ENCODE measurements at regions not wholly inside any gene's neighbourhood (a gene's known extent, or its start where the extent isn't known, plus 50 kb on each side); places are given as distances from the start of the nearest gene placed in this dataset.

DNA sequence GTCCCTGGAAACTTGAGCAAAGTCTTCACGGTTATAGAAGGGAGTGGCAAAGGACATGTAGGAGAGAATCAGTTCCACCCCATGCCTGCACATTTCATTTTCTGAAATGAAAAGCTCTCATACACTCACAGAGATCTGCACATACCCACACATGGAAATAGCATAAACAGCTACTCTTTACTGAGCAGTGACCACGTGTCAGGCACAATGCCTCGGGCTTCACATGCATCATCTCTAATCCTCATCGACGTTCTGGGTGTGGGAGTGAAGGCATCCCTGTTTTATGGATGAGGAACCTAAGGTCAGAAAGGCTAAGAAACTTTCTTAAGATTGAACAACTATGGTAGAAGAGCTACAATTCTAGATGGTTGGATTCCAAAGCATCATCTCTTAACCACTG, 198.8 kb downstream of the DAD1 start:
- H2AFZ ChIP-seq (ENCODE audit: low read length) = no peak overlapping the region
- TF ChIP-seq BRCA1 (IDR thresholded peaks at IDR 0.05; ENCODE audit: low read depth, low read length) = no peak
- TF ChIP-seq, protein P1, sequence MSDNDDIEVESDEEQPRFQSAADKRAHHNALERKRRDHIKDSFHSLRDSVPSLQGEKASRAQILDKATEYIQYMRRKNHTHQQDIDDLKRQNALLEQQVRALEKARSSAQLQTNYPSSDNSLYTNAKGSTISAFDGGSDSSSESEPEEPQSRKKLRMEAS (IDR thresholded peaks at IDR 0.05) = no peak
- TF ChIP-seq KDM1A (IDR thresholded peaks at IDR 0.05; ENCODE audit: borderline replicate concordance, low read length) = no peak
- no peak for TF ChIP-seq SP4 (IDR thresholded peaks at IDR 0.05; ENCODE audit: low read length)
- no peak for TF ChIP-seq HDAC6 (IDR thresholded peaks at IDR 0.05; ENCODE audit: low read depth, low read length)
- no peak for TF ChIP-seq ASH2L (IDR thresholded peaks at IDR 0.05; ENCODE audit: low read length)
- no peak for TF ChIP-seq CHD2 (IDR thresholded peaks at IDR 0.05; ENCODE audit: low read length)
- TF ChIP-seq TEAD4 (IDR thresholded peaks at IDR 0.05; ENCODE audit: low read depth, low read length) = no peak
- TF ChIP-seq POLR2AphosphoS5 (IDR thresholded peaks at IDR 0.05; ENCODE audit: low read depth, low read length) = no peak
- TF ChIP-seq KDM5A (IDR thresholded peaks at IDR 0.05; ENCODE audit: low read length) = no peak
- TF ChIP-seq SRF (IDR thresholded peaks at IDR 0.05; ENCODE audit: low read depth, low read length) = no peak
- no peak for TF ChIP-seq EZH2 (IDR thresholded peaks at IDR 0.05; ENCODE audit: low read depth, low read length, severe bottlenecking)
- TF ChIP-seq POLR2A (IDR thresholded peaks at IDR 0.05; ENCODE audit: control extremely low read depth in 1 of 2, low read depth in 2 of 2, low read length in 2 of 2) = no peak
- TF ChIP-seq NANOG (IDR thresholded peaks at IDR 0.05; ENCODE audit: insufficient read depth, low read depth, low read length, poor library complexity, severe bottlenecking) = no peak
- no peak for TF ChIP-seq EGR1 (IDR thresholded peaks at IDR 0.05; ENCODE audit: borderline replicate concordance, low read depth, low read length)
- TF ChIP-seq SIX5 (IDR thresholded peaks at IDR 0.05; ENCODE audit: low read depth, low read length) = no peak
- TF ChIP-seq RXRA (IDR thresholded peaks at IDR 0.05; ENCODE audit: insufficient read depth, low read depth, low read length) = no peak

More for the DNA sequence above, 198.8 kb downstream of the DAD1 start:
- ChIA-PET POLR2A (ENCODE audit: partially characterized antibody) (interaction anchor here (0.9 kb wide), 1 partner anchor 106 kb away, joined by 3 read pairs; no protein-coding TSS in a partner anchor), CTCF (ENCODE audit: partially characterized antibody) (interaction anchor here (0.6 to 8.1 kb wide), 41 partner anchors 9 to 509 kb away, joined by 3 to 142 read pairs (median 4); partner anchors contain the start of gene MMP14)
- no peak overlapping the region for H3K4me2 ChIP-seq (ENCODE audit: insufficient read depth in 1 of 2, low read depth in 2 of 2, low read length in 2 of 2)
- H2BK5ac ChIP-seq (ENCODE audit: low read depth, low read length) = no peak overlapping the region
- FAIRE-seq (no peak), DNase-seq (ENCODE audit: low read depth in 1 of 2, low spot score in 2 of 2) (no peak)
- H3K23me2 ChIP-seq (ENCODE audit: low read depth, low read length) = no peaks in the 10 kb centered on the region
- H3K18ac ChIP-seq (ENCODE audit: extremely low read depth, low read length) = no peak overlapping the region
- no peak overlapping the region for H3K14ac ChIP-seq (ENCODE audit: insufficient read length)
- H2AK5ac ChIP-seq (ENCODE audit: low read depth, low read length) = no peak overlapping the region; the same call in 1 of the 2 replicates
- WGBS, 2 experiments (ENCODE audit: extremely low coverage in 1 of 2, insufficient coverage in 1 of 2, insufficient read length in 1 of 2, insufficient replicate concordance in 2 of 2, low coverage in 1 of 2, low lambda C conversion rate in 2 of 2, missing lambda C conversion rate in 1 of 2) = 89% methylated on average over 5 of the region's 5 CpGs; no CpG with 5 or more reads in 1 of the 2 experiments
- H3K27me3 ChIP-seq (replicated peaks in 1 of 4; ENCODE audit: control insufficient read depth in 3 of 4, extremely low read depth in 1 of 4, insufficient read depth in 3 of 4, low read length in 3 of 4) = no peaks in the 10 kb centered on the region
- no peak overlapping the region for H4K8ac ChIP-seq (ENCODE audit: extremely low read depth, insufficient read depth, low read length)
- H2BK120ac ChIP-seq (replicated peaks; ENCODE audit: low read depth, low read length) = no peak overlapping the region
- no peak overlapping the region for H3K4ac ChIP-seq (replicated peaks; ENCODE audit: insufficient read length, low read depth, low read length)
- no peak overlapping the region for H3K9ac ChIP-seq (replicated peaks in 1 of 4; ENCODE audit: extremely low read depth in 1 of 4, low read depth in 3 of 4, low read length in 3 of 4)
- H2BK20ac ChIP-seq (ENCODE audit: low read length) = no peak overlapping the region
- no peak overlapping the region for H4K5ac ChIP-seq (ENCODE audit: insufficient read length, low read depth, low read length)
- H2BK12ac ChIP-seq (ENCODE audit: low read depth, low read length) = no peak overlapping the region
- H3K27ac ChIP-seq (ENCODE audit: low read depth, low read length) = no peak overlapping the region
- H3K79me2 ChIP-seq (ENCODE audit: control insufficient read depth in 1 of 2, insufficient read depth in 2 of 2, low read length in 2 of 2) = no peaks in the 10 kb centered on the region
- H3K4me1 ChIP-seq (replicated peaks in 1 of 4; ENCODE audit: control insufficient read depth in 3 of 4, insufficient read depth in 4 of 4, low read length in 3 of 4) = no peaks in the 10 kb centered on the region
- no peak overlapping the region for H3K23ac ChIP-seq (ENCODE audit: insufficient read length)
- H3K56ac ChIP-seq (replicated peaks; ENCODE audit: insufficient read length, low read depth, low read length) = no peak overlapping the region
- no peak overlapping the region for H4K91ac ChIP-seq (replicated peaks; ENCODE audit: insufficient read length, low read length)
- no peaks in the 10 kb centered on the region for H3K9me3 ChIP-seq (ENCODE audit: insufficient read depth in 2 of 2, low read depth in 1 of 2, low read length in 1 of 2)
- no peaks in the 10 kb centered on the region for H3K79me1 ChIP-seq (ENCODE audit: low read depth, low read length)
- no peaks in the 10 kb centered on the region for H4K20me1 ChIP-seq (replicated peaks in 1 of 2; ENCODE audit: control insufficient read depth in 1 of 2, insufficient read depth in 2 of 2, low read length in 2 of 2)
- H3K4me3 ChIP-seq (ENCODE audit: extremely low read depth in 1 of 4, insufficient read depth in 2 of 4, low read depth in 3 of 4, low read length in 4 of 4) = no peak overlapping the region
- no peaks in the 10 kb centered on the region for H3K36me3 ChIP-seq (ENCODE audit: control insufficient read depth in 2 of 4, insufficient read depth in 4 of 4, low read length in 3 of 4)
- H2BK15ac ChIP-seq (ENCODE audit: low read length) = no peak overlapping the region
